NK-92 treated with Interleukin-12 subunit alpha and Interleukin-12 subunit beta, amount 100 ng/mL, for 24 hours (cell line): ENCODE measurements at regions not wholly inside any gene's neighbourhood (a gene's known extent, or its start where the extent isn't known, plus 50 kb on each side); places are given as distances from the start of the nearest gene placed in this dataset.
"Not testable (repeated sequence)": the region's sequence is repeated elsewhere in the genome, so short reads cannot be mapped to it uniquely, and the experiment has no call there.

ENCODE experiments used
- DNase-seq: peaks from one replicate; lab custom pipeline; 2025; lab: John Stamatoyannopoulos, UW

GRCh38 chr10:35896001-35896400, 253.9 kb upstream of the FZD8 start:
- no peak for DNase-seq

DNA sequence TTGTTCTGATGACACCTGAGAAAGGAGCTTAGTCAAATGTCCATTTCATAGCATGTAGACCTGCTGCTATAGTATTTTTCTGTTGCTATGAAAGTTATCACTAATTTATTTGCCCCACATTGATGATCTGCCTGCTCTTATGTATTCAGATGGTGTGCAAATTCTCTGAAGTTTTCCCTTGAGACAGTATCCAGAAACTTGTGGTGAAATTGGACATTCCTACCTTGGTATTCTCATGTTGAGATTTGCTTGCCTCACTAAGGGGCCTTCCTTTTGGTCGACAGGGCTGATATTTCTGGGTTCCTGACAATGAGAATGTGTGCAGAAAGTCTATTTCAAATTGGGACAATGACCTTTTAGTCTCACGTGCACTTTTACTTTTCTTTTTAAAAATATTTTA, 253.2 kb upstream of the FZD8 start:
- no peak for DNase-seq

GRCh38 chr10:35892526-35892925, 250.4 kb upstream of the FZD8 start:
- no peak for DNase-seq

GRCh38 chr10:35890676-35891495, 248.8 kb upstream of the FZD8 start:
- DNase-seq: no peak

DNA sequence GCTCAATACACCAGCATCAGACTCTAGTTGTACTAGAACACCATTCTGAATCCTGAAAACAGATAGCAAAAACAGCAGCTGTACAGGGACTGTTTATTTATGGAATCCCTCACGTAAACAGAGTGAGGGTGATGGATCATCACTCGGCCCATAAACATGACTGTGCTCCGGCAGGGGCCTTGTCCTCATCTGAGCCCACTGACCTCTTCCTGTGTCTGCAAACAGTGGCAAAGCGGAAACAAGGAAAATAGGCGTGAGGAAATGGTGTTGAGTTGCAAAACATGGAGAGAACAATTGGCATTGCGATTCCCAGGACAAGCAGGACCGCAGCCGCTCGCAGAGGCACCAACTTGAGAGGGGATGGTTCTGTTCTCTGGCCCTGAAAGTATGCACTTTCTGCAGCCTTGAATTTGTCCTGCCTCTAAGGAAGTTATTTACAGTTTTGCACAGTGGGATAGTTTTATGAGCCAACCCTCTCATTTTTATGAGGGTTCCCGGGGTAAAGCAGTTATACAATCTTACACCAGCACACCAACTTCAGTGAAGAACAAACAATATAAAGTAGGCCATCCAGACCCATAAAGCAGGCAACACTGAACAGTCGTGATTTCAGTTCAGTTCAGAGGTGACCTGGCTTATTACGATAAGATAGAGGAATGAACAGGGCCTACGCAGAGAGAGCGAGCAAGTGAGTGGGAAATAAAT, 248.0 kb upstream of the FZD8 start:
- DNase-seq: no peak

- DNase-seq: no peak
These were observed 247.1 kb upstream of the FZD8 start for GRCh38 chr10:35889226-35889625.

DNA sequence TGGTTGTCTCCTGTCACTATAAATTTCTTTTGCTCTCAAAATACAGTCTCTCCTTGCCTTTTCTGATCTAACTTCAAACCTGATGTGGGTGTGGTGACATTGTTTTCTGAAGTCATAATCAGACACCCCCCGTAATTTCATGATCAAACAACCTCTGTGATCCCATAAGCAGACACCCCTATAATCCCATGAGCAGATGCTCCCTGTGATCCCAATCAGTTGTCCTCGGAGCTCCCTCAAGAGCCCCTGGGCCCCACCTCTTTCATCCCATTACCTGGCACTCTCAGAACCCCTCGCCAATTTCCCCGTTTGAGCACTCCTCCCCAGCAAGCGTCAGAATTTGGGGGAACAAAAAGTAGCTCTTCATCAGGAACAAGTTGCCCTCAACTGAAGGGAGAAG, 246.3 kb upstream of the FZD8 start:
- DNase-seq: no peak

DNA sequence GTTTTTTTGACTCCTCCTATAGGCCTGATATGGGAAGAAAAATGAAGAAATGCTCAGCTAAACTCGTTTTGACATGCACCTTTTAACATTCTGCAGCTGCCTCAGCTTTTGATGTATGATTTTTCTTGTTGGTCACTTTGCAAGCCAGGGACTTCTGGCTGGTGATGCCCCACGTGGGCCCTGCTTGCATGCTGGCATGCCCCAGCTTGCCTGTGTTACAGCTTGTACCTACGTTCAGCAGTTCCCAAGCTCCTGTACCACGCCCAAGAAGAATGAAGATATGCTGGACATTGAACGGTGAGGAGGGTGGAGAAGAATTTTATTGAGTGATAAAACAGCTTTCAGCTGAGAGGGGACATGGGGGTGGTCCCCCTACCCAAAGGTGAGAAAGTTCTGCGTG, 245.6 kb upstream of the FZD8 start:
- DNase-seq: no peak

DNA sequence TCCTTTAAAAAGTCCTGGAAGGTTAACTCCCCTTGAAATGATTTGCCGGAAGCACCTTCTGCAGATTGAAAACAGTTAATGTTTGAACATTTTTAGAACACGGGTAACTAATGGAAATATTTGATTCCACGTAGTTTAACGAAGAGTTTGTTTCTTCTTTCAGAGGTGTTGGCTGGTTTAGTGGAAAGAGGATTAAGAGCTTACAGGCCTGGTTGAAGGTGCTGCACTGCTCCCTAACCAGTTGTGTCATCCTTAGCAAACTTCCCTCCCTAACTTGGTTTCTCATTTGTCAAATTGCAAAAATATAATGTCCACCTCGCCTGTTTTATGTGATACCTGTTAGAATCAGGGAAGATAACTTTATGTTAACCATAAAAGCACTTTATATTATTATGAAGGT, 243.0 kb upstream of the FZD8 start:
- DNase-seq: no peak

GRCh38 chr10:35884657-35885071, 242.6 kb upstream of the FZD8 start:
- DNase-seq: no peak

GRCh38 chr10:35882422-35883150, 240.5 kb upstream of the FZD8 start:
- DNase-seq: no peak

DNA sequence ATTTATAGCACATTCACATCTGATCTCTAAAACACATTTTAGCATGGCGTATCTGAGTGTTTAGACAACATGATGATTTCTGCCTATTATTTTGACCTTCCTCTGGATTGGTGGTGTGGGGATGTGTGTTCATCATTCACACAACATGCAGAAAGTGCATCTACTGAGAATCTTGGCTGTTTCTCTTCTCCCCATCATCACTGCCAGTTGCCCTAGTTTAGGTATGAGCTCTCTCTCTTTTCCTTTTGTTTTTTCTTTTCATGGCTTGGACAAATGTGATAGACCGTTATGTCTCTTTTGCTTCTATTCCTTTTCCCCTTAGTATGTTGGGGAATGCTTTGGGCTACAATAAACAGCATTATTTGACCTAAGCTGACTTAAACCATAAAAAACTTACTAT, 239.2 kb upstream of the FZD8 start:
- DNase-seq: no peak

DNA sequence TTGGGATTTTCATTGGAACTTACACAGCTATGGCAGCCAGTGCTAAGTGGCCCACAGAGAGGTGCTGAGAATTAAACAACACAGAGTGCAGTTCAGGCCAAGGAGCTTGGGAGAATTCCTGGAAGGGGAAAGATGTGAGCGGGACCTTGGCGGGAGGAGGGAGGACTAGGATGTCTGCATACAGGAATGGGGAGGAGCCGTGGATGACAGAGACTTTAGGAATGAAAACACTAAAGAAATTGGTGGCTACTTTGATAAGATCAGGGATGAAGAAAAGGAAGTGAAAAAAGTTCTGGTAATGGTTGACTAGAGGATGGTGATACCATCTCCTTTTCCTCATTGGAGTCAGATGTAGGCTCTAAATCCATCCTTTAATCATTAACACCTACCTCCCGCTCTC, 234.2 kb upstream of the FZD8 start:
- no peak for DNase-seq

DNA sequence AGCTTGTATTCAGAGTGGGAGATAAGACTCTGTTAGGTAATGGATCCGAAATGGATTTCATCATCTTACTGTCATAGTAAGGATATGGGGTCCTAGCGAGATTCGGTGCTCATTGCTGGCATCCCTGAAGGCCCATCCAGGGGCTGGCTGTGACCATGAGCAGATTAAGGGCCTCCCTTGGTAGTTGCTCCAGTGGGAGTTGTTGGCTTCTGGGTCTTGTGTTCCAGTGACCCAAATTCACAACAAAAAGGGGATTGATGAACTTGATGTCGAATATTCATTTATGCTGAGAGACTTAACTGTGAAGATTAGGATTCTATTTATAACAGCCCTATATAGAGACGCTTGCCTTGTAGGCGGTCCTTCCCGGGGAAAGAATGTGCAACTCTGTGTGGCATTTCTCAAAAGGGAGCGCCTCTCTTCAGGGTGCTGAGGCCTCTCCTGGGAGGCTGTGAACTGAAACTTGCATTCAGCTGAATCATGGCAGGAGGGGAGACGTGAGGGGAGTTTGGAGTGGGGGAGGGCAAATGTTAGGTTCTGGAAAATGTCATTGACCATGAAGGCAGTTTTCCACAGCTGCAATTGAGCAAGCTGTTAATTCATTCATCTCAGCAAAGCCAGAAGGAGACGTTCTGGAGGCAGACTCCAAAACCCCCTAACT, 233.1 kb upstream of the FZD8 start:
- DNase-seq: no peak

DNA sequence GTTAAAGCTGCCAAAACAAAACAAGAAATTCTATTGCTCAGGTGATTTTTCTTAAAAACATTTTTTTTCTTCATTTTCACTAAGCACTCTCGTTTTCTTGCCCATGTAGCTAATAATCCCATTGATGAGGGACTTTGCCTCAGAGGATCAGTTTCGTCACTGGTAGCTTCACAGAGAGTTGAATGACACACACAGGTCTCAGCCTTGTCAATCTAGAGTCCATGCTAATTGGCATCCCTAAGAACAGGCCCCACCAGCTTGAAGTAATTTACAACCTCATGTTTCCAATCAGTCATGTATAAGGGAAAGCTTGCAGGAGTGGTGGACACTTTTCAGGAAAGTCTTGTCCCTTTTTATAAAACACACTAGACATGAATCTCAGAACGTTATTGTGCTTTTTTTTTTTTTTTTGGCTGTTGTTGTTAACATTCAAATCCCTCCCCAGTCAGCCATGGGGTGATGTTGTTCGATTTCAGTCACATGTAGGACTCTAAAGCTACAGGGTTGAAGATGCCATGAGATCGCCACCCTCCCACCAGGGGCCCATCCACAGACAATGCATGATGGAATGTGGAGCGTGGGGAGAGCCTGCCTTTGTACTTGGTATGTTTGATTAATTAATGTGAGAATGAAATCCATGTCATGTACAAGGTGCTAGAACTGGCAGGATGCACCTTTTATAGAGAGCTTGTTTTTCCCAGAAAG, 232.4 kb upstream of the FZD8 start:
- DNase-seq: no peak

DNA sequence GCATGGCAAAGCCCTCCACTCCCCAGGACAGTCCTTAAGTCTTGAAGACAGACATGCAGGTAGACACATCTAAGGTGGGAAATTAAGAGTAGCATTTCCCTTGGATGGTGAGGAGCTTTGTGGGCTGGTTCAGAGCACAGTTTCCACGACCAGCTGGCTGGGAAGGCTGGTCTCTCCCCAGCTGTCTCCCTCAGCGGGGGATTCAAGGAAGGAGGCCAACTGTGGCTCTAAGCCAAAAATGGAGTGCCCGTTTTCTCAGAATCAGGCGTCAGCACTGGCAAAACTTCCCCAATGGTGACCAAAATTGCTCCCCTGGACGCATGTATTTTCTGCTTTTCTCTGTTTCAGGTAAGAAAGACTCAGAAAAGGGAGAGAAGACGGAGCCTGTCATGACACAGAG, 230.6 kb upstream of the FZD8 start:
- no peak for DNase-seq

DNA sequence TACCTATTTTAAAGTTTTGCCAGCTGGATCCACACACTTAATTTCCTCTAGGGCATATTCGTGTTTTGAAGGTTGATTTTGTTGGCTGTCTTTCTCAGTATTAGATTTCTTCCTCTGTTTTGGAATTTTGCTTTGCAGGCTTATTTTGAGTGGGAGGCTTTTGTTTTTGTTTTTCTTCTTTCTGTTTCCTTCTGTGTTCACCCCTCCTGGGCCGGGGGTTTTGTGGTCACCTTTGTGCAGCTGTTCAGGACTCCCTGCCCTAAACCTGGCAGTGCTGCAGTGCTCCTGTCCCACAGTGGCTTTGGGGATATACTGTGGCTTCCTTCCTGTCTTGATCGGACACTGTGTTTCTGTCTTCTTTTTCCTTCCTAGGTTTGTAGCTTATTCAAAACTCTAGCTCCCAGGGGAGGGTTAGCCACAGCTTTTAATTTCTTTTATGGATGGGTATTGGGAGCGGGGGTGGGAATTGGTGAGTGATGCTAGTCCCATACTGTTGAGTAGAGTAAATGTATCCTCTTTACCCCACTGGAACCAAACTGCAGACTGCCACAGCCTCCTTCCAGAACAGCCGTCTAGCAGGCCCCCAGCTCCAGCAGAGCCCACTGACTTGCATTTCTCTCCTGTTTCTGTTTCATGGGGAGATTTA, 228.7 kb upstream of the FZD8 start:
- no peak for DNase-seq

GRCh38 chr10:35858676-35859283, 216.7 kb upstream of the FZD8 start:
- DNase-seq: not testable (repeated sequence)

DNA sequence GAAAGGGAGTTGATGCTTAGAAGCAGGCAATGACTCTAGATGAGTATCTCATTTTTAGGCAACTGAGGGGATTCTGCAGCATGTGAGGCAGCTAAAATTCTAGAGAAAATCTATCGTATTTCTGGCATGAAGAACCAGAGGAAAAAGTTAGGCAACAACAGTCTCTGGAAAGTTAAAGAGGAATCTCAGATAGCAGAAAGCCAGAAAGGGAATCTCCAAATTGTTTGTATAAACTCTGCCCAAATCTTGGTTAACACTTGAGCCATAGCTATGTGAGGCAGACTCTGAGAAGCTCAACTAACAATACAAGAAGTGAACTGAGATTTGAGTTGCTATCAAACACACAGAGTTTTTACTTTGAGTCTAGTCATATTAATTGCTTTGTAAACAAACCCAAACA, 215.8 kb upstream of the FZD8 start:
- DNase-seq: no peak

DNA sequence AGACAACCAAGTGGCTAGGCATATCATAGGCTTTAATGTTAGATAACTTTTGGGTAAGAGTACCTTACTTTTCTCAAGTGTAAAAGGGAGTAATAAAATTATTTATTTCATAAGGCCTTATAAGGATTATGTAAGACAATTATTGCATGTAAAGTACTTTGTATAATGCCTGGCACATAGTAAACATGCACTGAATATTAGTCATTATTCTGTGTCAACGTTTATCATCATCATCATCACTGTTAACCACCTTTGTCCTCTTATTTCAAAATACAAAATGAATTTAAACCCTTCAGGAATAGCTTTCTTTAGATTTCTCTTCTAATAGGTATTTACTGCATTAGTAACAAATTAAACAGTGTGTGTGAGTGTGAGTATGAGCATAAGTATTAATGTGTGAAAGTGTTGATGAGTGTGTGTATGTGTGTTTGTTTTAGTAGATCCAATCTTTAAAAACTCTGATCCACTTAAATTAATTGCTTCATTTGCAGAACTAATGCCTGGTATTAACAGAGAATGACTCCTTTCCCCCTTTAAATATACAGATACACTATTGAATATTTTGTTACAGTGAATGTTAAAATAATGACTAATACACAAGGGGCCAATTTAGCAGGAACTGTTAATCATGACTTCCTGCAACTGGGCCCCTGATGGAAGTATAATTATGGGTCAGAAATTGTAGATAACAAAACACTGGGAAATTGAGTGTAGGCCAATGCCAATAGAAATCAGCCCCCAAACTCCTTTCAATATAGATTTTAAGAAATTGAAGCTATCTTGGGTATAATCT, 213.3 kb upstream of the FZD8 start:
- no peak for DNase-seq
